Stimulated activated naive CD8-positive, alpha-beta T cell treated with anti-CD3 and anti-CD28 coated beads, Interleukin-15, Interleukin-2, amounts not matched to agents 100 U/mL and 50 U/mL, for 24 hours (primary cell): ENCODE measurements at regions not wholly inside any gene's neighbourhood (a gene's known extent, or its start where the extent isn't known, plus 50 kb on each side); places are given as distances from the start of the nearest gene placed in this dataset.
"Not testable (repeated sequence)": the region's sequence is repeated elsewhere in the genome, so short reads cannot be mapped to it uniquely, and the experiment has no call there.

Experiments used
- ATAC-seq: fragments of 150-1000 bp; cut with Tn5 transposase; one replicate; pipeline ENCODE4 v1.10.0; 2021
- DNase-seq: peaks from one replicate; pipeline ENCODE4 v3.0.0; 2021

DNA sequence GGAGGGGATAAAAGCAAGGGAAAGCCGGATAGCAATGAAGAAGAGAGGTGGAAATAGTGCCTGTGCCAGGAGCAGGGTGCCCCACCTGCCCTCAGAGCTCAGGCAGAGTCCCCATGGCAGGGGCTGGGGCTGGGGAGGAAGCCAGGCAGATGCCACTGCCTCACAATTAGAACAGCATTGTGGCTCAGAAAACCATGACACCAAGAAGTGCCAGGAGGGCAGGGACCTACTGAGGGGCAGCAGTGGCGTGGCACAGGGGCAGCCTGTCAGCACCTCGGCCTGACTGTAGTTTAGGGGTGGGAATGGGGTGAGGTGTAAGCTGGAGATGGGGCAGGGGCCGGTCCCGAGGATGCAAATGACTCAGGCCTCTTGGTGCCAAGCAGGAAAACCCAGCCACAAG lies 532.1 kb upstream of the B3GAT1 start:
- ATAC-seq = no peak
- DNase-seq = no peak

DNA sequence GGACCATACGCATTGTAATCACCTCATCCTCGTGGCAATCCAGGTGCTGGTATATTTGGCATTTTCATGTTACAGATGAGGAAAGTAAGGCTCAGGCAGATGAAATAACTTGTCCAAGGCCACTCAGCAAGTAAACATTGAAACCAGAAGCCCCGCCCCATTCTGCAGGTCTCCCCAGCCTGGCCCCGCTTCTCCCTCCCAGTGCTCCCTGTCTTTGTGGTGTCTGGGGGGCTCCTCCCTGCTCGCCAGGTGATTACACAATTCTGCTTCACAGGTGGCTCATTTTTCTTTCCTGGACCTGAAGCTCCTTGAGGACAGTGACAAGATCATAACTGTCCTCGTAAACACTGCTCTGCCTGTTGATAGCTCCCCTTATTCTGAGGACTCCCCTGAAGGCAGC lies 531.5 kb upstream of the B3GAT1 start:
- DNase-seq = no peak
- ATAC-seq = no peak

DNA sequence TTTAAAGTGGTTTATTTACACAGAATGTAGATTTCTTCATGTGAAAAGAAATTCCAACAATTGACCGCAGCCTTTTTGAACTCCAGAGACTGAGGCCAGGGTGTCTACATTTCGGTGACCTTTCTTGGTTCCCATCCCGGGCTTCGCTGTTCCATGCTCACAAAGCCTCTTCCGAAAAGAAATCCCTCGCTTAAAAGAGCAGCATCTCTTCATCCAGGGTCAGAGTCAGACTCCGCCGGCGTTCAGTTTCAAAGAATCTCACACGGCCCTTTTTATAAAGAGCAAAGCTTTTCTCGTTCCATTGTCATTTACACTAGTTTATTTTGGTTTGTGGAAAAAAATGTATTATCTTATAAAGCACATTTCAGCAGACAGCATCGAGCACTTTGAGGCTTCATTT lies 530.6 kb upstream of the B3GAT1 start:
- ATAC-seq = no peak
- DNase-seq = no peak

DNA sequence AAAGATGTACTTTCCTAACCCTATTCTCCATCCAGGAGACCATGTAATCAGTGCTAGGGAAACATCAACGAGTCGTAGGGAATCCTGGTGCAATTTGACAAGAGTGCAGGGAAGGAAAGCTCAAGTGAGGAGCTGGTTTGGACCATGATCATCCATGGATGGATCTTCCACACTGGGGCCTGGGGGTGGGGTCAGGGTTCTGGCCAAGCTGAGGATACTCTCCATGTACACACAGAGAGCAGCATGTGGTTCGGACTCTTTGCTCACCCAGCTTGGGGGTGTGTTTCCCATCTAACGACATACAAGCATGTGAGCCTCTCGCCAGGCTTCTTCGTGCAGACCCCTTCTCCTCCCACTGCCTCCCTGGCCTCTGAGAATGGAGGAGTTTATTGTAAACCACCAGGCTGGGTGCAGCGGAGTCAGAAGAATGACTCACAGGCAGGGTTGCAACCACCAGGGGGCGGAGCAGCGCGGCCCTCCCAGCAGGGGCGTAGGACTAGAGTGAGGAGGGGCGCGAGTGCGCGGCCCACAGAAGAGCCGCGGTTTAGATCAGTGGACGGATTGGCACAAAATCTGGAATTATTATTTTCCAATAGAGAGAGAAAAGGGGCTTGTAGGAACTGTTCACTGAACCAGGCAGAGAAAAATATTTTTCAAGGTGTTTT lies 530.0 kb upstream of the B3GAT1 start:
- ATAC-seq, DNase-seq: not testable (repeated sequence)

DNA sequence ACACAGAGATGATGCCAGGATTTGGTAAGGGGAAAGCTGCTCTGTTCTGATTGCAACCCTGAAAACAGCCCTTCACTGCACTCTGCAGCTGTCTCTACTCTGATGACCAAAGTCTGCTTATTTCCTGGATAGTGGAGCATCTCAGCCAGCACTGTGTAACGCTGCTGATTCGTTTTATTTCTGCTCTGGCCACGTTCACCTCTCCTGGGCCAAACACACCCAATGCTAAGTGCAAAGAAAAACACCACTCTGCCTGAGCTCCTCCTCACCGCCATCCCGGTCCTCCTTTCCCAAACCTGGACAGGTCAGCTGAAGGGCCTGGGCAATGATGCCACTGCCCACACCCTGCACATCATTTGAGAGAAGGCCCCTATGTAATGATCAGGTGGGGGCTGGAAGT lies 529.3 kb upstream of the B3GAT1 start:
- ATAC-seq (no peak), DNase-seq (no peak)

DNA sequence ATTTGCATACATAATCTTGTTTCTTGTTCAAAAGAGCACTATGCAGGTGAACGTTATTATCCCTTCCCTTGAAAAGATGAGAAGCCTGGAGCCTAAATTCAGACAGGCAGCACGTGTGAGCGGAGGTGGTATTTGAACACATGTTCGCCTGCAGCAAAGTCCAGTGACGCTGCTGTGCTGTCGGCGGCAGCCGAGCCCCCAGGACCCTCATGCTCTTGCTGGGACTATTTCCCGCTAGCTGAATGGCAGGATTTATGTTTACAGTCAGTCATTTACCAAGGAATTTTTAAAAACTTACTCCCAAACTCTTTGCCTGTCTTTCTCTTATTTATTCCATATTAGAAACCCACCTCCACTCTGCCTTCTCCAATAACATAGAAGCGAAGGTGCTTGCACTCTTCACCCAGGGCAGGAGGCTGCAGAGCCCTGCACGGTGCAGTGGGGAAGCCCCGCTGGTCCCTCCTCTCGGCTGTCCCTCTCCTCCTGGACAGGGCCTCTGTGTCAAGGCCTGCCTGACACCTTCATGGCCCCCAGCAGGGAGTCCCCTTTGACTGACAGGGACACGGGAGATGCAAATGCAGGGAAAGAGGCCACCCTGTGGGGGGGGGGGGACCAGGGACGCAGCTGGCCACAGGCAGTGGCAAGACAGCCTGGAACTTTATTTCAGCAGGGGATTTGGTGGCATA lies 528.5 kb upstream of the B3GAT1 start:
- ATAC-seq = no peak
- no peak for DNase-seq

DNA sequence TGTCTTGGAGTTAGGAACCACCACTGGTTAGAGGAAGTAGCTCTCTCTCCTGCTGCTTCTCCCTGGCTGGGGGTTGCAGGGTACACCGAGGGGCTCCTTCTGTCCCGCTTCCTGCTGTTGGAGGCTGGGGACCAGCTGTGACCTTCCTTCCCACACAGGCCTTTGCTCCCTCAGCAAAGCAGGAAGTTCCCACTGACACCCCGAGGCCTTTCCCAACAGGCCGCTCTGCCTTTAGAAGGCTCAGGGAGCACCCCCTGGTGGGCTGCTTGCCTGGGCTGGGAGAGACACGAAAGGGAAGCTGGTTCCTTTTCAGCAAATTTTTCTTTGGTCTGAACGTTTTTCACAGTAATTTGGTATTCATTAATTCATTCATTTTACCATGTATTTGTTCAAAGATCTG lies 527.9 kb upstream of the B3GAT1 start:
- no peak for ATAC-seq
- DNase-seq = no peak

DNA sequence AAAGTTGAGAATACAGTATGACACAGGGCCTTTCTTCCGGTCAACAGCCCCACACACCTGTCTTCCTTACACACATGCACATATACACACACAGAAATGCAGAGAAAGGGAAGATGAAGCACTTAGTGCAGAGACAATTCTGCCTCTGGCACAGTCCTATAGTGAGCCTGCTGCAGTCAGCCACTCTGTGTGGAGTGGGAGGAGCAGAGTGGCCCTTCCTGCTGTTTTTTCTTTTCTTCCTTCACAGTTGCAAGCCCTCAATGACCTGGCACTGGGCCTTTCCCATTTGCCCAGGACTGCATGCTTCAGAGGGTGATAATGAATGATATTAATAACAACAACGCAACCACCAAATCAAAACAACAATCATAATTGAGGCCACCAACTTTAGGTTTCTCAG lies 527.0 kb upstream of the B3GAT1 start:
- no peak for DNase-seq
- ATAC-seq = no peak

DNA sequence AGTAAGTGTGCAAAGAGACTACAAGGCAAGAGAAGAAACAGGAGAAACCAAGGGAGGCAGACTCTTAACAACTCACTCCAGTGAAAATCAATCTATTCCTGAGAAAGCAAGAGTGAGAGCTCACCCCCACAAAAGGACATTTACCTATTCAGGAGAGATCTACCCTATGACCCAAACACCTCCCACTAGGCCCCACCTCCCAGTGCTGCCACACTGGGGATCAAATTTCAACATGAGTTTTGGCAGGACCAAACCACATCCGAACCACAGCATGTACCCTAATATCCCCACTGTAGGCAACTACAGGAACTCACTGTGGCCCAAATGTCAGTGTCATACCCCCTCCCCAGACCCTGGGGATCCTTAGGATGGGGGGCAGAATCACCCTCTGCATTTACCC lies 526.2 kb upstream of the B3GAT1 start:
- no peak for DNase-seq

DNA sequence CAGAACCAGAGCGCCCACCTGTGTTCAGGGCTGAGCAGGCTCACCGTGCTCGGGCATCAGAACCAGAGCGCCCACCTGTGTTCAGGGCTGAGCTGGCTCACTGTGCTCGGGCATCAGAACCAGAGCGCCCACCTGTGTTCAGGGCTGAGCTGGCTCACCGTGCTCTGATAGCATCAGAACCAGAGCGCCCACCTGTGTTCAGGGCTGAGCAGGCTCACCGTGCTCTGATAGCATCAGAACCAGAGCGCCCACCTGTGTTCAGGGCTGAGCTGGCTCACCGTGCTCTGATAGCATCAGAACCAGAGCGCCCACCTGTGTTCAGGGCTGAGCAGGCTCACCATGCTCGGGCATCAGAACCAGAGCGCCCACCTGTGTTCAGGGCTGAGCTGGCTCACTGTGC lies 525.2 kb upstream of the B3GAT1 start:
- not testable (repeated sequence) for DNase-seq, ATAC-seq

More for the DNA sequence above, 526.2 kb upstream of the B3GAT1 start:
- ATAC-seq = no peak

DNA sequence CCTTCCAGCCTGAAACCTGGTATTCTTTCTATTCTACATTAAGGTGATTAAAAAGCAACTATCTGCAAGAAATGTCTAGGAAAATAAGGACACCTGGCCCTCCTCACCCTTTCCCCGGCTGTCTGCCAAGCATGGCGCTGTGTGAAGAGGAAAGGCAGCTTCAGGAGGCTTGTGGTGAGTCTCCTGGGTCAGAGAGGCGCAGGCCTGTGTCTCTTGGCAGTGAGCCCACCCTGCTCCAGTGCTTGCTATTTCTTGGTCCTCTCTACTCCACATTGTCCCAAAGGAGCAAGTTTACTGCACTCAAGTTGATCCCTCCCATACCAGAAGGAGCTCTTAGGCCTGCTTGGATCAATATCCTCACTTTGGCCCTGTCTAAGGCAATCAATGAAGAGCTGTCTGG lies 520.7 kb upstream of the B3GAT1 start:
- DNase-seq = no peak
- no peak for ATAC-seq

DNA sequence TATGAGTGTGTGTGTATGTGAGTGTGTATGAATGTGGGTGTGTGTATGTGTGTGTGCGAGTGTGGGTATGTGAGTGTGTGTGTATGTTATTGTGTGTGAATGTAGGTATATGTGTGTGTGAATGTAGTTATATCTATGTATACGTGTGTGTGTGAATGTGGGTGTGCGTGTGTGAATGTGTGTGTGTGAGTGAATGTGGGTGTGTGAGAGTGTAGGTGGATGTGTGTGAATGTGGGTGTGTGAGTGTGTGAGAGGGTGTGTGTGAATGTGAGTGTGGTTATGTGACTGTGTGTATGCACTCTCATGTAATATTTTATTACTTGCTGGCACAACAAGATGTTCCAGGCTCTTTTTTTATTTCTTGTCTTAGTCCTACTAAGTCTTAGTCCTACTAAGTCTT lies 513.4 kb upstream of the B3GAT1 start:
- no peak for ATAC-seq
- DNase-seq = no peak

DNA sequence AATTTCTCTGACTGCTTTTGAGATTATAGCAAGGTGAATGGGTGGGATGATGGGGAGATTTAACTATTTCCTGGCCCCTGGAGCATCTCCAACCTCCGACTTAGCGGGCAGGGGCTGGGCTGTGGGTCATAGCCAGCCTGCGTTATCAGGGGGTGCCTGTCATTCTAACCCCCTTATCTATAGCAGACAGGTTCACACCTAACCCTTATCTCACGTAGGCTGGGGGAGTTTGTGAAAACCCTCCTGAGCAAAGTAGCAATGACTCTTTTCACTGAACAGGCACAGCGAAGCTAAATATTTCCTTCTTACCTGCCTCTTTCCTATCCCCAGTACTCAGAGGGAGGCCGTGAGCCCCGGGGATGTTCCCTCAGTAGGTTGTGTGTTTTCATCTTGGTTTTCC lies 511.4 kb upstream of the B3GAT1 start:
- DNase-seq = no peak
- no peak for ATAC-seq

DNA sequence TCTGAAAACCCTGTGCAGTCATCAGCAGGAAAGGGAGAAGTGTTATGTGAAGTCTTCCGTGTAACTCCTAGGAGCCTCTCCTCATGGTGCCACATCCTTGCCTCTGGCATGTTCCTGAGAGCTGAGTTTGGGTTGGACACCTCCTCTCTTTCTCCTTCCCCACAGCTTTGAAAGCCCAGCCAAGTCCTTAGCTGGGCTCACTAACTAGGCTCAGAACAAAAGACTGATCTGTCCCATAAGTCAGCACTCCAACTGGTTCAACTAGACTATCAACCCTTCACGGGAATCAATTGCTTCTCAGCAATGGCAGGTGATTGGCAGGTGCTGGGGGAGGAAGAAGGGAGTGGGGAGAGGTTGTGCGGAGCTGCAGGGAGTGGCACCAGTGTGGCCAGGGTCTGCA lies 509.9 kb upstream of the B3GAT1 start:
- no peak for ATAC-seq
- no peak for DNase-seq

DNA sequence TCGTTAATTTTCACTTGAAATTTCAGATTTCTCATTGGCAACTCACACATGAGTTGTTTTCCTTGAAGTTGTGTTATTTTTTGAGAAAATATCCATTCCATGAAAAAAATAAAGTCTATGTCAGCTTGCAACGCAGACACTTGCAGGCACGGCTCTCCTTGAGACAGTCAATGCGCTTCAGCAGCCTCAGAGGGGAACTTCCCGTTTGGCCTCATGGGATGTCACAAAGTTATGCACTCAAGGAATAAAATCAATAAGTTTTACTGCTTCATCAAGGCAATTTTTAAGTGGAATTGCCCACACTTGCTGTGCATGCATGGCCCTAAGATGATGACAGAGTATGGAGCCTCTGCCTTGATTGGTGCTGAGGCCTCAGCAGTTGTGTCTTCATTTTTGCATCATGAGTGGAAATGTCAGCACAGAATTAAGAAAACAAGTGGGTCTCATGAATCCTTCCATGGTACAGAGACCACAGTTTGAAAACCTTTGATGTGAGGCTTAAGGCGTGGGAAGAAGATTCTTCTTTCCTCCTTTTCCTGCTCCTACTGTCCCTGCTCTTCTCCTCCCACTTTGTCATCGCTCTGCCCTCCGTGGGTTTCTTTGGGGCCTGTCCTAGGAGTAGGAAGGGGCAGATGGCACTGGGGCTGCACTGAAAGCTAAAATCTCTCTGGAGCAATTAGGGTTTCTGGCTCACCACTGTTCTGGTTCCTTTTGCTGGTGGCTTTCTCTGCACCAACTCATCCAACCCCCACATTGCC lies 509.0 kb upstream of the B3GAT1 start:
- no peak for ATAC-seq
- no peak for DNase-seq

DNA sequence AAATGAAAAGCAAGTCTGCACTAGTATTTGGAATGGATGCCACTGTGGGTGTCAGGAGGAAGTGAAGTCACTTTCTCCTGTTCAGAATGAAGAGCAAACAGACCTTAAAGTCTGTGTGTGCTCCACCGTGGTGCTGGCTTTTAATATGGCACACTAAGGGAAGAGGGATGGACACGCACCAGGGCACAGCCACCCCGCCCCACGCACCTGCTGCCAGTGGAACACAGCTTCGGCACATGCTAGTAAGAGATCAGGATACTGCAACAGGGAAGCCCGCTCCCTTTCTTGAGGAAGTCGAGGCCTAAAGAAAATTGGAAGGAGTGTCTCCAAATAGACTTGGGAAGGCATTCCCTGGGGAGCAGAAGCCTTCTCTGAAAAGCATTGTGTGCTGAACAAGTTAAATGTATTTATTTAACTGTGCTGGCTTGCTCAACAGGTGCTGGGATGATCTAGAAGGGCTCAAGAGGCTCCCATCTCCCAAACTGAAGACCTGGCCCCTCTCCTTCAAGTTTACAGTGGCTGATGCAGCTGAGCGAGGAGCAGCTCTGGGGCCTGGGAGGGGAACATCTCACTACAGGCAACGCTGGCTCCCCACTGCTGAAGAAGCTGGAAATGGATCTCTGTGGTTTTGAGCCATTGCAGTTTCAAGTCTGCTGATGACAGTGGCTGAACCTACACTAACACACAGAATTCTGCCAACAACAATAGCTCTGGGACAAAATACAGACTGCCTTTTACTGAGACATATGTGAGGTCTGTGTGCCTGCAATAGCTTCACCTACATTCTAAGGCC lies 504.6 kb upstream of the B3GAT1 start:
- ATAC-seq = no peak
- DNase-seq = no peak

DNA sequence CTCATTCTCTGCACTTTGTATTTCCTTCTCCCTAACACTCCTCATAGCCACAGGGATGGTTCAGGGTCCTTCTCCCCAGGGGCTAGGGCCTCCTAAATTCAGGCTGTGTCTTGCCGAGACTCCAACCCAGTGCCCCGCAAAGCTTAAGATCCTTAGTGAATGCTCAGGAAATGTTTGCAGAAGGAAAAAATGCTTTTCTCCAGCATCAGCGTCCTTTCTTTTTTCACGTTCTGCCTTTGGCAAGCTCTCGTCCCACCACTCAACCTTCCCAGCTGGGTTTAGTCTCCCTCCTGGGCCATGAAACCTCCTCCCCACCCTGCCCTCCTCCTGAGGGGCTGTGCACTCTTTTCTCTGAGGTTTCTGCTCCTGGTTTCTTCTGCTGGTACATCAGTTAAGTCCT lies 503.8 kb upstream of the B3GAT1 start:
- ATAC-seq (no peak), DNase-seq (no peak)

DNA sequence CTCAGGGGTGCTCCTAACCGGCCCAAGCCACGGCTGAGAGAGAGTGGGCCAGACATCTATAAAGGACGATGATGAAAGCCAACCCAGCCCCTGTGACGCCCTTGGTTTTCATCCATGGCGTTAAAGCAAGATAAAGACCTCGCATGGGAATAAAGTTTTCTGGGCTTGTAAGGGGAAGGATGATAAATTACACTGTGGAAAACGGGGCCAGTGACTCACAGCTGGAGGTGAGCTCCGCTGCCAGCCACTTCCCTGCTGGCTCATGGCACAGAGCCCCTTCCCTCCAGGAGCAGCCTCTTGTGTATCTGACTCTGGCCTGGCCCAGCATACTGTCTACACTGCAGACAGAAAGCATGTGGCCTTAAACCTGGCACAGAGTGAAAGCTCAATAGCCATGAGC lies 503.2 kb upstream of the B3GAT1 start:
- DNase-seq (no peak), ATAC-seq (no peak)

DNA sequence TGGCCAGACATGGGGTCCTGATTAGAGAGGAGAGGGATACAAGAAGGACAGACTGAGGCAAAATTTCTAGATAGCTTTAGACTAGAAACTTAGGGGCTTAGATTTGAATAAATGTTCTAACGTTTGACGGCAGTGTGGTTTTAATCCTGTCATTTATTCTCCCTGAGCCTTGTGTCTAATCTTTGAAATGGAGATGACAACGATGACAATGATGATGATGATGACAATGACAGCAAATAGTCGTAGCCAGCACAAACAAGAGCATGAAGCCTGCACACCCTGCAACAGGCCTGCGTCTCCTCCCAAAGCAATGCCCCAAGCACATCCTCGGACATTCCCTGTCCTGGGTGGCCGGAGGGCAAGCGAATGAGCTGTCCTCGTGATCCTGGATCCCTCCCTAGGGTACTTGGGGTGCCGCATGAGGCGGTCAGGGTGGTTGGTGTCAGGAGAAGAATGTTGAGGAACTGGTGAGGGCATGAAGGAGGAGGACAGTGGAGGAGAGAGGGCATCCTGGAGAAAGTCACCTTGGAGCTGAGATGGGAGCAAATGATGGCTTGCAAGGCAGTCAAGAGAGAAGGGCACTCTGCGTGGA lies 502.1 kb upstream of the B3GAT1 start:
- ATAC-seq = no peak

DNA sequence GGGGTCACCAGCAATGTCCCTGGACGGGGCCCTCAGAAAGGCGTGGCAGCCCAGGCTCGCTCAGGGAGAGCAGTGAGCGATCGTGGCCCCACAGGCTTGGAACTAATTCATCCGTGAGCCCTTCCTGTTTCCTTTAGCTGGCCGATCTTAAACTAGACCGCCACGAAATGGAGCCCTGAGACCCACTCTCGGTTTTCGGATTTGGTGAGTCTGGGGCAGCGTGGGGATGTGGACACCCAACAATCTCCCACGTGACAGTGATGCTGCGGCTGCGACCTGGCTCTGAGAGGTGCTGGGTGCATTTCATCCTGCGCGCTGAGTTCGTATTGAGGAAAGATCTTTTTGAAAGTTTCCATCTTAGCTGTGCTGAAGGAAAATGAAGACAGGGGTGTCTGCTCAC lies 501.3 kb upstream of the B3GAT1 start:
- ATAC-seq (no peak), DNase-seq (no peak)

More for the DNA sequence above, 502.1 kb upstream of the B3GAT1 start:
- DNase-seq = no peak

DNA sequence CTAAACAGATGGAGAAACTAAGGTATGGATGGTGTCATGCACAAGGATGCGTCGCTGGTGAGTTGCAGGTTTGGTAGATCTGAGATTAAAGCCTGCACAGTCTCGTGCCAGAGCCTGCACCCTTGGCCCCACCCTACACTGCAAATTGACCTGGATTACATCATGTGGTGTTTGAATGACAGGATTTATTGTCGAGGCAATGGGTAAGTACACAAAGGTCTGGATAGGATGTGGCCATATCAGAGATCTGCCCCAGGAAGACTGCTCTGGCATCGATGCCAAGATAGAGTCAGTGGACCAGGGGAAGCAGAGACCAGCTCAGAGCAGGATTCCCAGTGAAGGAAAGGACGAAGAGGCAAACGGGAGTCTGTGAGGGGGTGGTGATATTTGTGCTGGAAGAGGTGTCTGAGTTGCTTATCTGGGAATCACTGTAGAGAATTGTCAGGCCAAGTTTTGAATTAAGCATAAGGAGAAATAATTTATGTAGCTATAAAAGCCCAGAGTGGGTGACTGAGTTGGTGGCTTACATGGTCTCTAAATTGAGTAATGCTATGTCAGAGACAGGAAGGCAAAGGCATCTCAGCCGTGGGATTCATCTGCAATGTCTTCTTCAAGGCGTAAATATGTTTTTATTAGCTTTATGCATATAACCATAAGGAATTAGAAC lies 499.6 kb upstream of the B3GAT1 start:
- DNase-seq (no peak), ATAC-seq (no peak)

DNA sequence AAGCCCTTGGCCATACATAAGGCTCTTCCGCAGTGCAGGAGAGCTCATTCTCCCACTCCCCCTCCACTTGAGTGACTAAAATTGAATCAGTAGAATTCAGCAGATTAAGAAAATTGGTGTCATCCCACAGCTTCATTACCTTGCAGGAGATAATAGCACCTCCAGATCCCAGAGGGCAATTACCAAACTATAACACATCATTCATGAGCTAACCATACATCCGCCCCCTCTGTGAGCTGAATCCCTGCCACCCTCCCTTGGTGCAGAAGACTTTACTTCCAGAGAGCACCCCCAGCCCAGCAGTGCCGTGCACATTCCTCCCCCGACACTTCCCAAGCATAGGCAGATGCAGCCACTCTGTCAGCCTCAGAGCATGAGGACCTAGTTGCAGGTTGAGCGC lies 496.5 kb upstream of the B3GAT1 start:
- no peak for ATAC-seq
- no peak for DNase-seq
